ENCODE measurements at regions not wholly inside any gene's neighbourhood (a gene's known extent, or its start where the extent isn't known, plus 50 kb on each side); places are given as distances from the start of the nearest gene placed in this dataset.
A peak's percentile ranks its signal among the peaks of the same experiment; 100 is the strongest.

- no peak overlapping the region for H3K27ac ChIP-seq (ENCODE audit: low read length)
- no peak overlapping the region for H3K4me3 ChIP-seq (ENCODE audit: low read length in 2 of 2)
- no peaks in the 10 kb centered on the region for H3K4me1 ChIP-seq (ENCODE audit: control insufficient read depth, insufficient read depth, low read length)
- peaks cover 0 to 7% of the 10 kb centered on the region in 2 donors for H3K9me3 ChIP-seq (ENCODE audit: control insufficient read depth in 2 of 2, low read length in 2 of 2)
- H3K27me3 ChIP-seq (ENCODE audit: control insufficient read depth in 1 of 2, insufficient read depth in 2 of 2, low read length in 2 of 2), result no peaks in the 10 kb centered on the region
- H3K9ac ChIP-seq (ENCODE audit: low read length in 2 of 2), result no peak overlapping the region
- no peaks in the 10 kb centered on the region for H3K36me3 ChIP-seq (ENCODE audit: control insufficient read depth in 2 of 2, insufficient read depth in 2 of 2, low read length in 2 of 2)
These were observed 213.5 kb upstream of the NRIP1 start for GRCh38 chr21:15278279-15278678.

DNA sequence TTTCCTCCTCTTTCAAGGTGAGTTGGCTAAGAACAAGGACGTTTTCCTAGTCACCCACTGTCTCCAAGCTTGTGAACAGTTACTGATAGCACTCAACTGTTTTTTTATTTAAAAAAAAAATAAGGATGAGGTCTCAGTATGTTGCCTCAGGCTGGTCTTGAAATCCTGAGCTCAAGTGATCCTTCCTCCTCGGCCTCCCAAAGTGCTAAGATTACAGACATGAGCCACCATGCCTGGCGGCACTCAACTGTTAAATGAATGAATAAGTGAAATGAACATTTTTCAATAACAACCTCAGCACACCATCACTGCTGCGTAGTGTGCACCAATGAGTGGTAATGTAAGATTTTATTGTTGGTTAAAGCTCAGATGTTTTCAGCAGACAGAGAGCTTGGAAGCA lies 214.1 kb upstream of the NRIP1 start:
- Histone ChIP-seq H3K27me3 (ENCODE audit: control insufficient read depth in 1 of 2, insufficient read depth in 2 of 2, low read length in 2 of 2) (no peaks in the 10 kb centered on the region), H3K4me3 (ENCODE audit: low read length in 2 of 2) (no peak overlapping the region), H3K36me3 (ENCODE audit: control insufficient read depth in 2 of 2, insufficient read depth in 2 of 2, low read length in 2 of 2) (no peaks in the 10 kb centered on the region), H3K27ac (ENCODE audit: low read length) (no peak overlapping the region), H3K9ac (ENCODE audit: low read length in 2 of 2) (no peak overlapping the region), H3K9me3 (ENCODE audit: control insufficient read depth in 2 of 2, low read length in 2 of 2) (peaks cover 0 to 7% of the 10 kb centered on the region in 2 donors), H3K4me1 (ENCODE audit: control insufficient read depth, insufficient read depth, low read length) (no peaks in the 10 kb centered on the region)

DNA sequence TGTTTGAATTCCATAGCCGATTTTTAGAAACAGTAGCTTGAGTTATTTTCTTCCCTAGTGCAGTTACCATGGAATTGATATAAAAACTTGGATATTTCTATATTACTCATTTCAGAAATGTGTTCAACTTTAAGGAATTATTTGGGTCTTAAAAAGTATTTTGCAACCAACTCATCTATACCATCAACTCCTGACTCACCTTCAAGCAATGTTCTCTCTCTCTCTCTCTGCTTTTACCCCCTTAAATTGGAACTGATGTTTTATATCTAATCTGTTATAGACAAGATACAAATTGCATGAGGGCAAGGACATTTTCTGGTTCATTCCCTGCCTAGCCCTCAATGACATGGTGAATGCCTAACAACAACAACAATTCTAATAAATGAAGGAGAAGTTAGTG lies 214.7 kb upstream of the NRIP1 start:
- no peak overlapping the region for H3K27ac ChIP-seq (ENCODE audit: low read length)
- H3K36me3 ChIP-seq (ENCODE audit: control insufficient read depth in 2 of 2, insufficient read depth in 2 of 2, low read length in 2 of 2), result no peaks in the 10 kb centered on the region
- H3K4me1 ChIP-seq (ENCODE audit: control insufficient read depth, insufficient read depth, low read length), result no peaks in the 10 kb centered on the region
- no peak overlapping the region for H3K9ac ChIP-seq (ENCODE audit: low read length in 2 of 2)
- peaks cover 2 to 7% of the 10 kb centered on the region in 2 donors for H3K9me3 ChIP-seq (ENCODE audit: control insufficient read depth in 2 of 2, low read length in 2 of 2)
- H3K4me3 ChIP-seq (ENCODE audit: low read length in 2 of 2), result no peak overlapping the region
- no peaks in the 10 kb centered on the region for H3K27me3 ChIP-seq (ENCODE audit: control insufficient read depth in 1 of 2, insufficient read depth in 2 of 2, low read length in 2 of 2)

DNA sequence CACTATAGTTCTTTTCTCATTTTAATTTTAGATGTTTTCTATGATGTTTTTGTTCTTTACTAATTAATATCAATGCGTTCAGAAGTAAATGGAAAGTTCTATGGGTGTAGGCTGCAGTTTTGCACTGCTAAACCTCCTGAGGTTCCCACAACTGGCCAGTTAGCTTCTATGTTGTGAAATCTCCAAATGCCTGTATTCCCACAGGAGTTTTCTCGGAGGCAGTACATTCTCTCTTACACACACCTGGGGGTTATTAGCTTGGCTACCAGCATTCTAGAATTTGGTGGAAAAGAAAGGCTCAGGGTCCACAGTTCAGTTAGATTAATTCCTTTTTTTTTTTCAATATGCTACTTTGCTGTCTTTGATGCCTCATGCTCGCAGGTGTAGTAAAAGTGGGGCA lies 216.9 kb upstream of the NRIP1 start:
- Histone ChIP-seq H3K27ac (ENCODE audit: low read length) (no peak overlapping the region), H3K4me3 (ENCODE audit: low read length in 2 of 2) (no peak overlapping the region), H3K36me3 (ENCODE audit: control insufficient read depth in 2 of 2, insufficient read depth in 2 of 2, low read length in 2 of 2) (no peaks in the 10 kb centered on the region), H3K4me1 (ENCODE audit: control insufficient read depth, insufficient read depth, low read length) (no peaks in the 10 kb centered on the region), H3K9ac (ENCODE audit: low read length in 2 of 2) (no peak overlapping the region), H3K27me3 (ENCODE audit: control insufficient read depth in 1 of 2, insufficient read depth in 2 of 2, low read length in 2 of 2) (no peaks in the 10 kb centered on the region), H3K9me3 (ENCODE audit: control insufficient read depth in 2 of 2, low read length in 2 of 2) (peaks cover 2 to 7% of the 10 kb centered on the region in 2 donors)

DNA sequence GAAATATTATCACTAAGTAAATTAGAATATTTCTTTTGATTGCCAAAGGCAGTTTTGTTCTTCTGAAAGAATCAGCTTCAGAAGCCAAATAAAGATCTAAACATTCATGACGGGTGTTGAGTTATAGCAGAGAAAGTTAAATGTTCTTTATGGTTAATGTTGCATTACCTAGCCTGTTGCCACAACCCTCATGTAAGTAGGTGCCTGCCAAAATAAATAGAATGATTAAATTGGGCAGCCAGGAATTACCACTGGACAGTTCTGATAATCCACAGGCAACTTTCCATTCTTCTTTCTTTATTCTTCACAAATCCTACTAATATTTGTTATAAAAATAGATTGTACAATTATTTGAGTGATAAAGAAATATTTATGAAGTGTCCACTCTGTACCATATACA lies 217.9 kb upstream of the NRIP1 start:
- Histone ChIP-seq H3K27ac (ENCODE audit: low read length) (no peak overlapping the region), H3K4me1 (ENCODE audit: control insufficient read depth, insufficient read depth, low read length) (no peaks in the 10 kb centered on the region), H3K9ac (ENCODE audit: low read length in 2 of 2) (no peak overlapping the region), H3K9me3 (ENCODE audit: control insufficient read depth in 2 of 2, low read length in 2 of 2) (peaks cover 2 to 7% of the 10 kb centered on the region in 2 donors), H3K36me3 (ENCODE audit: control insufficient read depth in 2 of 2, insufficient read depth in 2 of 2, low read length in 2 of 2) (no peaks in the 10 kb centered on the region), H3K27me3 (ENCODE audit: control insufficient read depth in 1 of 2, insufficient read depth in 2 of 2, low read length in 2 of 2) (no peaks in the 10 kb centered on the region), H3K4me3 (ENCODE audit: low read length in 2 of 2) (no peak overlapping the region)

GRCh38 chr21:15283138-15283537 lies 218.3 kb upstream of the NRIP1 start:
- H3K9ac ChIP-seq (ENCODE audit: low read length in 2 of 2), result no peak overlapping the region
- no peak overlapping the region for H3K4me3 ChIP-seq (ENCODE audit: low read length in 2 of 2)
- H3K27ac ChIP-seq (ENCODE audit: low read length), result no peak overlapping the region
- no peaks in the 10 kb centered on the region for H3K27me3 ChIP-seq (ENCODE audit: control insufficient read depth in 1 of 2, insufficient read depth in 2 of 2, low read length in 2 of 2)
- H3K9me3 ChIP-seq (ENCODE audit: control insufficient read depth in 2 of 2, low read length in 2 of 2), result peaks cover 2 to 7% of the 10 kb centered on the region in 2 donors
- no peaks in the 10 kb centered on the region for H3K4me1 ChIP-seq (ENCODE audit: control insufficient read depth, insufficient read depth, low read length)
- H3K36me3 ChIP-seq (ENCODE audit: control insufficient read depth in 2 of 2, insufficient read depth in 2 of 2, low read length in 2 of 2), result no peaks in the 10 kb centered on the region

- H3K9ac ChIP-seq (ENCODE audit: low read length in 2 of 2), result no peak overlapping the region
- H3K27me3 ChIP-seq (ENCODE audit: control insufficient read depth in 1 of 2, insufficient read depth in 2 of 2, low read length in 2 of 2), result no peaks in the 10 kb centered on the region
- H3K36me3 ChIP-seq (ENCODE audit: control insufficient read depth in 2 of 2, insufficient read depth in 2 of 2, low read length in 2 of 2), result no peaks in the 10 kb centered on the region
- H3K27ac ChIP-seq (ENCODE audit: low read length), result no peak overlapping the region
- H3K4me1 ChIP-seq (ENCODE audit: control insufficient read depth, insufficient read depth, low read length), result no peaks in the 10 kb centered on the region
- no peak overlapping the region for H3K4me3 ChIP-seq (ENCODE audit: low read length in 2 of 2)
- H3K9me3 ChIP-seq (ENCODE audit: control insufficient read depth in 2 of 2, low read length in 2 of 2), result peaks cover 2 to 7% of the 10 kb centered on the region in 2 donors
These were observed 219.0 kb upstream of the NRIP1 start for GRCh38 chr21:15283789-15284188.

GRCh38 chr21:15285556-15285955 lies 220.8 kb upstream of the NRIP1 start:
- H3K4me3 ChIP-seq (ENCODE audit: low read length in 2 of 2), result no peak overlapping the region
- H3K27ac ChIP-seq (ENCODE audit: low read length), result no peak overlapping the region
- H3K9ac ChIP-seq (ENCODE audit: low read length in 2 of 2), result no peak overlapping the region
- no peaks in the 10 kb centered on the region for H3K27me3 ChIP-seq (ENCODE audit: control insufficient read depth in 1 of 2, insufficient read depth in 2 of 2, low read length in 2 of 2)
- H3K9me3 ChIP-seq (ENCODE audit: control insufficient read depth in 2 of 2, low read length in 2 of 2), result peaks cover 2 to 5% of the 10 kb centered on the region in 2 donors
- no peaks in the 10 kb centered on the region for H3K36me3 ChIP-seq (ENCODE audit: control insufficient read depth in 2 of 2, insufficient read depth in 2 of 2, low read length in 2 of 2)
- H3K4me1 ChIP-seq (ENCODE audit: control insufficient read depth, insufficient read depth, low read length), result no peaks in the 10 kb centered on the region

GRCh38 chr21:15289246-15289645 lies 224.4 kb upstream of the NRIP1 start:
- H3K27me3 ChIP-seq (ENCODE audit: control insufficient read depth in 1 of 2, insufficient read depth in 2 of 2, low read length in 2 of 2), result no peaks in the 10 kb centered on the region
- no peaks in the 10 kb centered on the region for H3K9me3 ChIP-seq (ENCODE audit: control insufficient read depth in 2 of 2, low read length in 2 of 2)

GRCh38 chr21:15289896-15290841 lies 225.4 kb upstream of the NRIP1 start:
- Histone ChIP-seq H3K4me1 (ENCODE audit: control insufficient read depth, insufficient read depth, low read length) (no peaks in the 10 kb centered on the region), H3K9ac (ENCODE audit: low read length in 2 of 2) (no peak overlapping the region), H3K36me3 (ENCODE audit: control insufficient read depth in 2 of 2, insufficient read depth in 2 of 2, low read length in 2 of 2) (no peaks in the 10 kb centered on the region), H3K9me3 (ENCODE audit: control insufficient read depth in 2 of 2, low read length in 2 of 2) (no peaks in the 10 kb centered on the region), H3K4me3 (ENCODE audit: low read length in 2 of 2) (peak overlapping the region in 1 of 2 donors; percentile 1), H3K27ac (ENCODE audit: low read length) (no peak overlapping the region), H3K27me3 (ENCODE audit: control insufficient read depth in 1 of 2, insufficient read depth in 2 of 2, low read length in 2 of 2) (no peaks in the 10 kb centered on the region)

More at GRCh38 chr21:15289246-15289645, 224.4 kb upstream of the NRIP1 start:
- Histone ChIP-seq H3K36me3 (ENCODE audit: control insufficient read depth in 2 of 2, insufficient read depth in 2 of 2, low read length in 2 of 2) (no peaks in the 10 kb centered on the region), H3K9ac (ENCODE audit: low read length in 2 of 2) (no peak overlapping the region), H3K4me3 (ENCODE audit: low read length in 2 of 2) (no peak overlapping the region), H3K4me1 (ENCODE audit: control insufficient read depth, insufficient read depth, low read length) (no peaks in the 10 kb centered on the region), H3K27ac (ENCODE audit: low read length) (no peak overlapping the region)

DNA sequence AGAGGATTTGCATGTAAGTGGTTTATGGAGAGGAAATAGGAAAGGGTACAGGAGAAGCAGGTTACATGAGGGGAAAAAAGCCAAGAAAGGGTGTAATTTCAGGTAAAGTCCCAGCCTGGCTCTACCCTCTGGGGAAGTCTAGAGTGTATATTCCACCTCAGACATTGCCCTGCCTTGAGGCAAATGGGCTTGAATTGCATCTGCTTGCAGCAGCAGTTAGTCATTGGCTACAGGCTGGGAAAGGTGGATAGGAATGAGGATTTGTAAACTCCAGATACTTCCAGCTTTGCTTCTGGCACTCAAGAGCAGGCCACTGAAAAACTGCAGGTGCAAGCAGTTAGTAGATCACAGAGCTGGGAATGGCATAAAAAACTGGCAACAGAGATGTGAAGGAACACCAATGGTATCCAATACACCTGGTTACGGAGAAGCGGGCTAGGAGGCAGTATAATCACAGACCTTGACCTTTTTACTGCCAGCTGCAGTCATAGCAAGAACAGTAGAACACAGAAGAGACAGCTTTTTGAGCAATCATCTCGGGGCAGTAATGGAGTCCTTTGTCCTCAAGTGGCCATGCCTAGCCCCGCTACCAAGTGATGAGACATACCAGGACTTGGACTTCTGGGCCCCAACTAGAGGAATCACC lies 226.9 kb upstream of the NRIP1 start:
- no peaks in the 10 kb centered on the region for H3K36me3 ChIP-seq (ENCODE audit: control insufficient read depth in 2 of 2, insufficient read depth in 2 of 2, low read length in 2 of 2)
- H3K9ac ChIP-seq (ENCODE audit: low read length in 2 of 2), result no peak overlapping the region

More for the DNA sequence above, 226.9 kb upstream of the NRIP1 start:
- no peaks in the 10 kb centered on the region for H3K4me1 ChIP-seq (ENCODE audit: control insufficient read depth, insufficient read depth, low read length)
- no peak overlapping the region for H3K27ac ChIP-seq (ENCODE audit: low read length)
- H3K27me3 ChIP-seq (ENCODE audit: control insufficient read depth in 1 of 2, insufficient read depth in 2 of 2, low read length in 2 of 2), result no peaks in the 10 kb centered on the region
- no peaks in the 10 kb centered on the region for H3K9me3 ChIP-seq (ENCODE audit: control insufficient read depth in 2 of 2, low read length in 2 of 2)
- peak overlapping the region in 1 of 2 donors; percentile 7 for H3K4me3 ChIP-seq (ENCODE audit: low read length in 2 of 2)
